ENCODE measurements at regions not wholly inside any gene's neighbourhood (a gene's known extent, or its start where the extent isn't known, plus 50 kb on each side); places are given as distances from the start of the nearest gene placed in this dataset.

DNA sequence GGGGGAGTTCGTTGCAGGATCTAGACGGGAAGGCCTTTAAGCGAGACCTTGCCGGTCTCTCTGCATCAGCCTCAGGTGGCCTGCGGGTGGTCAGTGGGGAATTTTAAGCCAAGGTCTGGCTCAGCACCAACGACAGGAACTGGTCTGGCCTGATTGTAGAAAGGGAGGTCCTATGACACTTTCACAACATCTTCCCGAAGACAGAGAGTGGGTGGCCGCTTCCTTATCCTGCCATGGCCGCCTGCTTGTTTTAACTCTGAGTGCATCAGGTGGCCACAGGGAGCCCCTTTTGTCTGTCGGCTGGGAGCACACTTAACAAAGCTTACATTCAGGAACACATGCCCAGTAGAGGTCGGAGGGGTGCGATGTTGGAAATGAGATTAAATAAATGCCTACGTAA, 363.7 kb upstream of the MYT1L start:
- ChIA-PET RAD21 (ENCODE audit: low non-redundant PET in 1 of 2, low total read pairs in 2 of 2, uncharacterized antibody in 2 of 2, unreplicated experiment in 2 of 2) (no interaction called here), CTCF (no interaction called here), POLR2A (no interaction called here)
- Histone ChIP-seq H3K9me2 (ENCODE audit: insufficient read depth) (no peaks in the 10 kb centered on the region), H3K79me2 (ENCODE audit: insufficient read depth, low read length) (no peaks in the 10 kb centered on the region), H3K4me3 (replicated peaks in 1 of 2; ENCODE audit: low read depth in 1 of 2, low read length in 2 of 2) (no peak overlapping the region), H3K36me3 (ENCODE audit: control insufficient read depth in 1 of 2, insufficient read depth in 2 of 2, low read length in 2 of 2) (no peaks in the 10 kb centered on the region), H3K27ac (ENCODE audit: low read depth, low read length) (no peak overlapping the region), H3K4me1 (ENCODE audit: control insufficient read depth in 1 of 2, insufficient read depth in 2 of 2, low read length in 2 of 2) (no peaks in the 10 kb centered on the region), H3K9me3 (ENCODE audit: control insufficient read depth in 1 of 2, insufficient read depth in 1 of 2, low read depth in 1 of 2, low read length in 2 of 2) (no peaks in the 10 kb centered on the region), H4K20me1 (ENCODE audit: insufficient read depth) (no peaks in the 10 kb centered on the region), H2AFZ (ENCODE audit: low read depth, low read length, poor library complexity, severe bottlenecking) (no peak overlapping the region), H3K4me2 (ENCODE audit: low read length) (no peak overlapping the region), H3K9ac (ENCODE audit: low read length) (no peak overlapping the region), H3K27me3 (ENCODE audit: insufficient read depth, low read length) (peaks cover 41% of the 10 kb centered on the region)
- BruUV-seq (replicated peaks): no TSS peak
- TF ChIP-seq SIN3A (IDR thresholded peaks at IDR 0.05; ENCODE audit: low read depth) (no peak), YY1 (IDR thresholded peaks at IDR 0.05; ENCODE audit: extremely low read depth, insufficient replicate concordance, low read depth, low read length) (no peak), POLR2AphosphoS5 (IDR thresholded peaks at IDR 0.05; ENCODE audit: low read depth, low read length) (no peak), FOSL1 (IDR thresholded peaks at IDR 0.05; ENCODE audit: low read depth) (no peak), RAD21 (IDR thresholded peaks at IDR 0.05; ENCODE audit: low read depth) (no peak), CEBPB (IDR thresholded peaks at IDR 0.05; ENCODE audit: low read depth) (no peak), JUND (IDR thresholded peaks at IDR 0.05) (no peak), TCF7L2 (IDR thresholded peaks at IDR 0.05; ENCODE audit: borderline replicate concordance, extremely low read depth, insufficient read depth, insufficient read length) (no peak), EGR1 (IDR thresholded peaks at IDR 0.05; ENCODE audit: low read depth) (no peak)
- TF ChIP-seq, protein P1, sequence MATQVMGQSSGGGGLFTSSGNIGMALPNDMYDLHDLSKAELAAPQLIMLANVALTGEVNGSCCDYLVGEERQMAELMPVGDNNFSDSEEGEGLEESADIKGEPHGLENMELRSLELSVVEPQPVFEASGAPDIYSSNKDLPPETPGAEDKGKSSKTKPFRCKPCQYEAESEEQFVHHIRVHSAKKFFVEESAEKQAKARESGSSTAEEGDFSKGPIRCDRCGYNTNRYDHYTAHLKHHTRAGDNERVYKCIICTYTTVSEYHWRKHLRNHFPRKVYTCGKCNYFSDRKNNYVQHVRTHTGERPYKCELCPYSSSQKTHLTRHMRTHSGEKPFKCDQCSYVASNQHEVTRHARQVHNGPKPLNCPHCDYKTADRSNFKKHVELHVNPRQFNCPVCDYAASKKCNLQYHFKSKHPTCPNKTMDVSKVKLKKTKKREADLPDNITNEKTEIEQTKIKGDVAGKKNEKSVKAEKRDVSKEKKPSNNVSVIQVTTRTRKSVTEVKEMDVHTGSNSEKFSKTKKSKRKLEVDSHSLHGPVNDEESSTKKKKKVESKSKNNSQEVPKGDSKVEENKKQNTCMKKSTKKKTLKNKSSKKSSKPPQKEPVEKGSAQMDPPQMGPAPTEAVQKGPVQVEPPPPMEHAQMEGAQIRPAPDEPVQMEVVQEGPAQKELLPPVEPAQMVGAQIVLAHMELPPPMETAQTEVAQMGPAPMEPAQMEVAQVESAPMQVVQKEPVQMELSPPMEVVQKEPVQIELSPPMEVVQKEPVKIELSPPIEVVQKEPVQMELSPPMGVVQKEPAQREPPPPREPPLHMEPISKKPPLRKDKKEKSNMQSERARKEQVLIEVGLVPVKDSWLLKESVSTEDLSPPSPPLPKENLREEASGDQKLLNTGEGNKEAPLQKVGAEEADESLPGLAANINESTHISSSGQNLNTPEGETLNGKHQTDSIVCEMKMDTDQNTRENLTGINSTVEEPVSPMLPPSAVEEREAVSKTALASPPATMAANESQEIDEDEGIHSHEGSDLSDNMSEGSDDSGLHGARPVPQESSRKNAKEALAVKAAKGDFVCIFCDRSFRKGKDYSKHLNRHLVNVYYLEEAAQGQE (IDR thresholded peaks at IDR 0.05; ENCODE audit: low read depth): no peak
- ATAC-seq (no peak), DNase-seq (ENCODE audit: low read depth, low spot score) (no peak)
- intact Hi-C loops (cut with micrococcal nuclease): loop anchor here (10.0 kb wide), 1 partner anchor 800 kb away; no protein-coding TSS in a partner anchor

Data from HCT116 (cell line).